A673 (cell line): ENCODE measurements at regions not wholly inside any gene's neighbourhood (a gene's known extent, or its start where the extent isn't known, plus 50 kb on each side); places are given as distances from the start of the nearest gene placed in this dataset.

Experiments
- EZH2 ChIP-seq: fragments of 200-600 bp; sonication (generic); IDR thresholded peaks from 2 replicates; pipeline ENCODE4 v1.6.1; 2017; ENCODE audit warnings: borderline replicate concordance, low read depth, mild to moderate bottlenecking, mixed read lengths, antibody characterized with exemption, low read length; ENCODE audit not compliant: poor library complexity, severe bottlenecking
- TF ChIP-seq, protein P1 (sequence below): fragments of 300-800, 200-600 bp; sonication (generic); conservative IDR thresholded peaks from 2 replicates; pipeline ENCODE4 v1.5.1; 2017; ENCODE audit warnings: low read depth, mild to moderate bottlenecking, antibody characterized with exemption, low read length, moderate library complexity, mixed read lengths

DNA sequence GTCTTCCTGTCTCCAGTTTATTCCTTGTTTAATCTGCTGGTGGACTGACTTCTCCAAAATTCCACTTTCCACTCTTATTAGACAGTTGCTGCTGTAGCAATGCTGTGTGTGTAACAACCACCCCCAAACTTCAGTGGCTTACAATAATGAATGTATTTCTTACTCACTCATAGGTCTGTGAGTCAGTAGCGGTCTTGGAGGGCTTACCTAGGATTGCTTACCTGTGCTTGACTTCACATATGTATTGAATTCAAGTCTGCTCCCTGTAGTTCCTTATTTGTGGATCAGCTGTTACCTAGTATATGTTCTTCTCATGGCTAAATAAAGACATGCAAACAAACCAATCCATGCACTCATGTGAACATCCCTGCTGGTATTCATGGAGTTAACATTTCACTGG lies 224.6 kb downstream of the MAP2K6 start:
- TF ChIP-seq, protein P1, sequence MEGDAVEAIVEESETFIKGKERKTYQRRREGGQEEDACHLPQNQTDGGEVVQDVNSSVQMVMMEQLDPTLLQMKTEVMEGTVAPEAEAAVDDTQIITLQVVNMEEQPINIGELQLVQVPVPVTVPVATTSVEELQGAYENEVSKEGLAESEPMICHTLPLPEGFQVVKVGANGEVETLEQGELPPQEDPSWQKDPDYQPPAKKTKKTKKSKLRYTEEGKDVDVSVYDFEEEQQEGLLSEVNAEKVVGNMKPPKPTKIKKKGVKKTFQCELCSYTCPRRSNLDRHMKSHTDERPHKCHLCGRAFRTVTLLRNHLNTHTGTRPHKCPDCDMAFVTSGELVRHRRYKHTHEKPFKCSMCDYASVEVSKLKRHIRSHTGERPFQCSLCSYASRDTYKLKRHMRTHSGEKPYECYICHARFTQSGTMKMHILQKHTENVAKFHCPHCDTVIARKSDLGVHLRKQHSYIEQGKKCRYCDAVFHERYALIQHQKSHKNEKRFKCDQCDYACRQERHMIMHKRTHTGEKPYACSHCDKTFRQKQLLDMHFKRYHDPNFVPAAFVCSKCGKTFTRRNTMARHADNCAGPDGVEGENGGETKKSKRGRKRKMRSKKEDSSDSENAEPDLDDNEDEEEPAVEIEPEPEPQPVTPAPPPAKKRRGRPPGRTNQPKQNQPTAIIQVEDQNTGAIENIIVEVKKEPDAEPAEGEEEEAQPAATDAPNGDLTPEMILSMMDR: no peak
- TF ChIP-seq EZH2: no peak
